ENCODE measurements at regions not wholly inside any gene's neighbourhood (a gene's known extent, or its start where the extent isn't known, plus 50 kb on each side); places are given as distances from the start of the nearest gene placed in this dataset.

GRCh38 chr4:160386846-160387245 lies 1284.0 kb downstream of the RAPGEF2 start:
- intact Hi-C loops (cut with DNase I), result no loop called here
- Histone ChIP-seq H3K4me1 (no peaks in the 10 kb centered on the region), H3K4me3 (no peak overlapping the region)

GRCh38 chr4:160399826-160400225 lies 1296.9 kb downstream of the RAPGEF2 start:
- no peak for TF ChIP-seq POLR2A (IDR thresholded peaks at IDR 0.05; ENCODE audit: low read depth)
- no peak for TF ChIP-seq POLR2AphosphoS5 (IDR thresholded peaks at IDR 0.05)
- no peak for TF ChIP-seq EP300 (IDR thresholded peaks at IDR 0.05)
- no peak for TF ChIP-seq CTCF (IDR thresholded peaks at IDR 0.05)
- no peak overlapping the region for H3K4me3 ChIP-seq
- no peak overlapping the region for H3K27ac ChIP-seq (replicated peaks in 1 of 4)
- no peaks in the 10 kb centered on the region for H3K36me3 ChIP-seq
- DNase-seq (ENCODE audit: extremely low spot score), result no peak
- H3K9me3 ChIP-seq, result no peaks in the 10 kb centered on the region
- no peaks in the 10 kb centered on the region for H3K4me1 ChIP-seq
- intact Hi-C loops (cut with DNase I), result no loop called here
- WGBS, result 84% methylated on average over 3 of the region's 3 CpGs
- H3K27me3 ChIP-seq, result no peaks in the 10 kb centered on the region

More at GRCh38 chr4:160386846-160387245, 1284.0 kb downstream of the RAPGEF2 start:
- Histone ChIP-seq H3K27me3 (no peaks in the 10 kb centered on the region), H3K9me3 (peaks cover 0 to 5% (median 0%) of the 10 kb centered on the region in 4 donors), H3K36me3 (no peaks in the 10 kb centered on the region), H3K27ac (replicated peaks in 1 of 4) (no peak overlapping the region)
- no peak for DNase-seq (ENCODE audit: extremely low spot score)
- no peak for TF ChIP-seq CTCF (IDR thresholded peaks at IDR 0.05)
- TF ChIP-seq POLR2AphosphoS5 (IDR thresholded peaks at IDR 0.05), result no peak
- TF ChIP-seq POLR2A (IDR thresholded peaks at IDR 0.05; ENCODE audit: low read depth), result no peak
- TF ChIP-seq EP300 (IDR thresholded peaks at IDR 0.05), result no peak

- no peak overlapping the region for H3K27ac ChIP-seq (replicated peaks in 1 of 4)
Measured at GRCh38 chr4:160403081-160403480, 1300.2 kb downstream of the RAPGEF2 start.

GRCh38 chr4:160406263-160406825 lies 1303.5 kb downstream of the RAPGEF2 start:
- TF ChIP-seq EP300 (IDR thresholded peaks at IDR 0.05), result no peak
- TF ChIP-seq CTCF (IDR thresholded peaks at IDR 0.05), result no peak
- no peak for TF ChIP-seq POLR2AphosphoS5 (IDR thresholded peaks at IDR 0.05)
- TF ChIP-seq POLR2A (IDR thresholded peaks at IDR 0.05; ENCODE audit: low read depth), result no peak
- WGBS, result 95% methylated on average over 5 of the region's 5 CpGs
- intact Hi-C loops (cut with DNase I), result no loop called here

More at GRCh38 chr4:160403081-160403480, 1300.2 kb downstream of the RAPGEF2 start:
- WGBS, result 77% methylated on average over 2 of the region's 2 CpGs
- intact Hi-C loops (cut with DNase I), result no loop called here
- no peaks in the 10 kb centered on the region for H3K4me1 ChIP-seq
- no peak overlapping the region for H3K4me3 ChIP-seq
- TF ChIP-seq POLR2AphosphoS5 (IDR thresholded peaks at IDR 0.05), result no peak
- no peak for TF ChIP-seq POLR2A (IDR thresholded peaks at IDR 0.05; ENCODE audit: low read depth)
- no peaks in the 10 kb centered on the region for H3K36me3 ChIP-seq
- DNase-seq (ENCODE audit: extremely low spot score), result no peak
- no peaks in the 10 kb centered on the region for H3K27me3 ChIP-seq
- no peaks in the 10 kb centered on the region for H3K9me3 ChIP-seq

GRCh38 chr4:160414496-160414895 lies 1311.6 kb downstream of the RAPGEF2 start:
- Histone ChIP-seq H3K4me1 (no peaks in the 10 kb centered on the region), H3K36me3 (no peaks in the 10 kb centered on the region), H3K27me3 (no peaks in the 10 kb centered on the region), H3K27ac (replicated peaks in 1 of 4) (no peak overlapping the region), H3K9me3 (no peaks in the 10 kb centered on the region), H3K4me3 (no peak overlapping the region)
- TF ChIP-seq POLR2AphosphoS5 (IDR thresholded peaks at IDR 0.05), result no peak
- no peak for TF ChIP-seq POLR2A (IDR thresholded peaks at IDR 0.05; ENCODE audit: low read depth)
- TF ChIP-seq EP300 (IDR thresholded peaks at IDR 0.05), result no peak
- TF ChIP-seq CTCF (IDR thresholded peaks at IDR 0.05), result no peak
- 80% methylated on average over 5 of the region's 5 CpGs for WGBS
- no peak for DNase-seq (ENCODE audit: extremely low spot score)
- intact Hi-C loops (cut with DNase I), result no loop called here

More at GRCh38 chr4:160406263-160406825, 1303.5 kb downstream of the RAPGEF2 start:
- no peak for DNase-seq (ENCODE audit: extremely low spot score)
- Histone ChIP-seq H3K27me3 (no peaks in the 10 kb centered on the region), H3K4me1 (no peaks in the 10 kb centered on the region), H3K9me3 (no peaks in the 10 kb centered on the region), H3K4me3 (no peak overlapping the region), H3K36me3 (no peaks in the 10 kb centered on the region), H3K27ac (replicated peaks in 1 of 4) (no peak overlapping the region)

All from esophagus muscularis mucosa (tissue), 4 donors.